GM12874 (cell line): ENCODE measurements at regions not wholly inside any gene's neighbourhood (a gene's known extent, or its start where the extent isn't known, plus 50 kb on each side); places are given as distances from the start of the nearest gene placed in this dataset.
A peak's percentile ranks its signal among the peaks of the same experiment; 100 is the strongest.

Experiments used
- TF ChIP-seq, protein P1 (sequence below): IDR thresholded peaks from 2 replicates; pipeline ENCODE4 v1.5.1; 2011; ENCODE audit warnings: low read depth, mild to moderate bottlenecking, control low read depth, low read length, moderate library complexity; ENCODE audit not compliant: insufficient read depth

DNA sequence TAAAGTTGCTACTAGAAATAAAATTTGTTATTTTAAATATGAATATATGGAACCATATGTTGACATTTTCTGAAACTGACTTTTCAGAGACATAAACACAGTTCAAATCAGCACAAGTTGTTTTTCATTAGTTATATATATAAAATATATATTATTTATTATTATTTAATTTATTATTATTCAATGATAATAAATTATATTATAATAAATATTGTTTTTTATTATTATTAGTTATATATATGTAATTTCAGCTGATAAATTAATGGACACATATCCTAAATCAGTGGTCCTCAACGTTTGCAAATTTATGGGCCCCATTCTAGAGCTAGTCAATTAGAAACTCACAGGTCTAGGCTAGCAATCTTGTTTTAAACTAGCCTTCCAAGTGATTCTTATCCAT is 809.3 kb downstream of the C4orf33 start:
- TF ChIP-seq, protein P1, sequence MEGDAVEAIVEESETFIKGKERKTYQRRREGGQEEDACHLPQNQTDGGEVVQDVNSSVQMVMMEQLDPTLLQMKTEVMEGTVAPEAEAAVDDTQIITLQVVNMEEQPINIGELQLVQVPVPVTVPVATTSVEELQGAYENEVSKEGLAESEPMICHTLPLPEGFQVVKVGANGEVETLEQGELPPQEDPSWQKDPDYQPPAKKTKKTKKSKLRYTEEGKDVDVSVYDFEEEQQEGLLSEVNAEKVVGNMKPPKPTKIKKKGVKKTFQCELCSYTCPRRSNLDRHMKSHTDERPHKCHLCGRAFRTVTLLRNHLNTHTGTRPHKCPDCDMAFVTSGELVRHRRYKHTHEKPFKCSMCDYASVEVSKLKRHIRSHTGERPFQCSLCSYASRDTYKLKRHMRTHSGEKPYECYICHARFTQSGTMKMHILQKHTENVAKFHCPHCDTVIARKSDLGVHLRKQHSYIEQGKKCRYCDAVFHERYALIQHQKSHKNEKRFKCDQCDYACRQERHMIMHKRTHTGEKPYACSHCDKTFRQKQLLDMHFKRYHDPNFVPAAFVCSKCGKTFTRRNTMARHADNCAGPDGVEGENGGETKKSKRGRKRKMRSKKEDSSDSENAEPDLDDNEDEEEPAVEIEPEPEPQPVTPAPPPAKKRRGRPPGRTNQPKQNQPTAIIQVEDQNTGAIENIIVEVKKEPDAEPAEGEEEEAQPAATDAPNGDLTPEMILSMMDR = no peak

DNA sequence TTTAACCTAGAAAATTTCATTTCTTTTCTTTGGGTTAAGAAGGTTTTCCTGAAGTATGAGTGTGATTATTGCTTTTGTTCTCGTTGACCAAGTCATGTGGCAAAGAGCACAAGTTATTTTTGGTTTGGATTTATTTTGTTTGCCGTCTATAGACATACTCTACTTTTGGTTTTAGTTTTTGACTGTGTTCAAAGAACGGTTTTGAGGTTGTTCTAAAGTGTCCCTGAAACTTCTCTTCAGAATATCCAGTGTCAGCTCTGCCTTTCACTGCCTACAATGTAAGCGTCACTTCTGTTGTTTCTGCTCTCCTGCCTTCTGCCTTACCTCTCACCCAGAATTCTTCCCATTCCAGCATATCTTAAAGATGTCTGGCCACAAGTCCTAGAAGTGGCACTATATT is 812.2 kb downstream of the C4orf33 start:
- TF ChIP-seq, protein P1 = no peak

DNA sequence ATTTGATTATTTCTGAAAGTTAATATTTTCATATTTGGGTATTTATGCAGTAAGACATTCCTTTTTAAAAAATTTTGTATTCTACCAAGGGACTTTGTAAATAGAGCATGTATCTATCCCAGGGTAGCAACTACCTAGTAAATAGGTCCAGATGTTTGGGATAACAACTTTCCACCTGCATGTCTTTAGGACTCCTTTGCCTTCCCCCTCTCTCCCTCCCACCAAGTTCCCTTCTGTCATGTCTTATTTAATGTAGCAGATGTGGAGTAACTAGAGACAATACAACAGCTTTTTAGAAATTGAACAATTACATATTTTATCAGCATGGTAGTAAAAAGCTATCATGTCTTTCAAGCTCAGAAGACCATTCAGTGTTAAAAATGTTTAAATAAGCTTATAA is 821.0 kb downstream of the C4orf33 start:
- TF ChIP-seq, protein P1 = no peak

DNA sequence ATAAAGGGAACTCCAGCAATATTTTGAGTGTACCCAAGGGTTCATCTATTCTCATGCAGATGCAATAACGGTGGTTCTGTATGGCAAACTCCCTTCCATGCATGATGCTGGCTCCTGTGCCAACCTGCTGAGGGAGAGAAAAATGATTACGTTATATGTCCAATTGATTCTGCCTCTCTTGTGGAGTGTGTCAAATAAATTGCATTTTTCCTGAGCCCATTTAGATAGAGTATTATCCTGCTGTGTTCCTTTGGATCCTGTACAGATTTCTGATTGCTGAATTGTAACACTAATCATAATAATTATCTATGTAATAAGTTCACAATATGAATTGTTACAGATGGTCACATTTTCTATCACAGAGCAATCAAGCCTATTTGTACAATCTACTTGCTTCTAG is 821.7 kb downstream of the C4orf33 start:
- TF ChIP-seq, protein P1 = no peak

DNA sequence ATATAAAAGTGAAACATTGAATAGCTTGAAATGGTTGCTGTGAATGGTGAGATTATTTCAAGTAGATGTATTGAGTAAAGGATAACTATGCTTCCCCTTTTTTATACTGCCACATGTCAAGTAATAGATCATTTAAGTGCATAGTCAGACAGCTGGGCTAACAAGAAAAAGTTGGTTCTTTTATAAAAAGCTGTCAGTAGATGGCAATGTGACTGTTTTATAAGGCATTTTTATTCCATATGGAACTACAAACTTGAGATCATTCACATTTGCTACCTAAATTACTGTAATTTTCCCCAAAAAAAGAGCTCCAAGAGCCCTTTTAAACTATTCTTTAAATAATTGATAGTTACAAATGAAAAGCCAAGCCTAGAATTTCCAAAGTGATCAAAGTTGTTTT is 831.0 kb downstream of the C4orf33 start:
- TF ChIP-seq, protein P1 = no peak

DNA sequence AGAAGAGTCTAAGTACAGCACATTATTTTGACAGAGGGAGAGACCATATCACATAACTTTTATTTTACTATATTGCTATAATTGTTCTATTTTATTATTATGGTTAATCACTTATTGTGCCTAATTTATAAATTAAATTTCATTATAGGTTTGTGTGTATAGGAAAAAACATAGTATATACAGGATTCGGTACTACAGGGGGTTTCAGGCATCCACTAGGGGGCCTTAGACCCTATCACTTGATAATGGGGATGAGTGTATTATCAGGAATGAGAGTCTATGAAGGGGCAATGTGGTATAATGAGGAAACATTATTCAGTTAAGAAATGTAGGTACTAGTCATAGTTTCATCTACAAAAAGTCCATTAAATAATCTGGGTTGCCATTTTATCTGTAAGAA is 833.1 kb downstream of the C4orf33 start:
- TF ChIP-seq, protein P1 = peak; percentile 55; the same call in 1 of the 2 replicates

DNA sequence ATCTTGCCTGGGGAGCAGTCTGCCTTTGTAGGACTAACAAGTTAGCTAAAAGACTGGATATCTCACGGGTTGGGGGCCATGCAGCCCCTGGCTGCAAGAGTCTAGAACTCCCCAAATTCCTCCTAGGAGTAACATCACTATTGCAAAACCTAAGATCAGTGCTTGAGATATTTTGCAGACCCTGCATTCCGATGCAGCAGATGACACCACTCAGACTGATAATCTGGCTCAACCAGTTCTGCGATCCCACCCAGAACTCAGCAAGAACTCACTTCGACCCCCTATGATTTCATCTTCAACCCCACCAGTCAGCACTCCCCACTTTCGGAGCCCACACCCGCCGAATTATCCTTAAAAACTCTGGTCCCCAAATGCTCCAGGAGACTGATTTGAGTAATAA is 834.0 kb downstream of the C4orf33 start:
- TF ChIP-seq, protein P1 = no peak

DNA sequence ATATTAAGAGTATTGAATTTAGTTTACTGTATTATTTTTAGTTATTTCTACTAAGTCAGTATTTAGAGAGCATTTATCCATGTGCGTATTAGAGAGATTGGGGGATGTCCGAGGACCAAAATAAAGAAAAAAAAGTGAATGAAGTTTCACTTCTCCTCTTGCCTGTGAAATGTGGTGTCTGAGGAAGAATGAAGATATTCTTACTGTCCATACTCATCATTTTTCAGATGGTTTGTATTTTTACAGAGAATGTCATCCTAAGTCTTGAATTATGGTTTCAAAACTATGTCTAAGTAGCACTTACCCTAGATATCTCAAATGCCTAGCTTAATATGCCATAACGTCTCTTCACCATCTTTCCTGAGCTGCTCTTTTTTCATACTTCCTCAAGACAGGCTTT is 854.3 kb downstream of the C4orf33 start:
- TF ChIP-seq, protein P1 = no peak
